PFSK-1 (cell line): ENCODE measurements at regions not wholly inside any gene's neighbourhood (a gene's known extent, or its start where the extent isn't known, plus 50 kb on each side); places are given as distances from the start of the nearest gene placed in this dataset.

Source experiments
- FOXP2 ChIP-seq: optimal IDR thresholded peaks from 2 replicates; pipeline ENCODE3; 2011; ENCODE audit warnings: borderline replicate concordance, control low read depth, inconsistent platforms; ENCODE audit not compliant: insufficient read depth; ENCODE audit errors: extremely low read length, extremely low read depth
- POLR2AphosphoS5 ChIP-seq: IDR thresholded peaks from 2 replicates; pipeline ENCODE4 v1.6.1; 2012; ENCODE audit warnings: low read depth, mild to moderate bottlenecking, control low read depth, low read length, moderate library complexity
- SIN3A ChIP-seq: IDR thresholded peaks from 2 replicates; pipeline ENCODE4 v1.6.1; 2012; ENCODE audit warnings: mild to moderate bottlenecking, low read length, moderate library complexity, borderline replicate concordance; ENCODE audit not compliant: insufficient read depth
- TAF1 ChIP-seq: IDR thresholded peaks from 2 replicates; pipeline ENCODE4 v1.6.1; 2012; ENCODE audit warnings: low read length, control low read depth, borderline replicate concordance; ENCODE audit not compliant: insufficient read depth
- TF ChIP-seq, protein P1 (sequence below), 2 experiments: IDR thresholded peaks; 2 replicates each; pipeline versions ENCODE4 v1.6.1 to v1.8.0; 2011 to 2012; ENCODE audit warnings: low read depth in 2 of 2, low read length in 2 of 2, control low read depth in 1 of 2, inconsistent platforms in 1 of 2, mild to moderate bottlenecking in 1 of 2, moderate library complexity in 1 of 2; ENCODE audit not compliant: insufficient read depth in 1 of 2

DNA sequence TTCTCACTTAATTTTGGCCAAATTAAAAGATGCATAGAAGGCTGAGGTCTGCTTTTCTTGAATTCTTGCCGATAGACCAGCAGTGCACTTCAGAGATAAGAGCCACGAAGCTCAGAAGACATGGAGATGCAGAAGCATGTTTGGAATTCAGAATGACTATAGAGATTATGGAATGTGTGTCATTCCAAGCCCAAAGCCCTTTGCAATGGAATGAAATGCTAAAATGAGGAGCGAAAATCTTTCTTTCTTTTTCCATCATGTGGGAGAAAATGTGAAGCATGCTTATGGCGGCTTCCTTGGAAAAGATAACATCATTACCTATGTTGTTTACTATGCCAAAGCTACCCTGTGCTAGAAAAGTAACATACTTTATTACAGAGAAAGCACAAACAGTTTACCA, 257.0 kb upstream of the RNF32 start:
- TF ChIP-seq TAF1 (no peak), POLR2AphosphoS5 (no peak), FOXP2 (no peak), SIN3A (no peak)
- TF ChIP-seq, protein P1, sequence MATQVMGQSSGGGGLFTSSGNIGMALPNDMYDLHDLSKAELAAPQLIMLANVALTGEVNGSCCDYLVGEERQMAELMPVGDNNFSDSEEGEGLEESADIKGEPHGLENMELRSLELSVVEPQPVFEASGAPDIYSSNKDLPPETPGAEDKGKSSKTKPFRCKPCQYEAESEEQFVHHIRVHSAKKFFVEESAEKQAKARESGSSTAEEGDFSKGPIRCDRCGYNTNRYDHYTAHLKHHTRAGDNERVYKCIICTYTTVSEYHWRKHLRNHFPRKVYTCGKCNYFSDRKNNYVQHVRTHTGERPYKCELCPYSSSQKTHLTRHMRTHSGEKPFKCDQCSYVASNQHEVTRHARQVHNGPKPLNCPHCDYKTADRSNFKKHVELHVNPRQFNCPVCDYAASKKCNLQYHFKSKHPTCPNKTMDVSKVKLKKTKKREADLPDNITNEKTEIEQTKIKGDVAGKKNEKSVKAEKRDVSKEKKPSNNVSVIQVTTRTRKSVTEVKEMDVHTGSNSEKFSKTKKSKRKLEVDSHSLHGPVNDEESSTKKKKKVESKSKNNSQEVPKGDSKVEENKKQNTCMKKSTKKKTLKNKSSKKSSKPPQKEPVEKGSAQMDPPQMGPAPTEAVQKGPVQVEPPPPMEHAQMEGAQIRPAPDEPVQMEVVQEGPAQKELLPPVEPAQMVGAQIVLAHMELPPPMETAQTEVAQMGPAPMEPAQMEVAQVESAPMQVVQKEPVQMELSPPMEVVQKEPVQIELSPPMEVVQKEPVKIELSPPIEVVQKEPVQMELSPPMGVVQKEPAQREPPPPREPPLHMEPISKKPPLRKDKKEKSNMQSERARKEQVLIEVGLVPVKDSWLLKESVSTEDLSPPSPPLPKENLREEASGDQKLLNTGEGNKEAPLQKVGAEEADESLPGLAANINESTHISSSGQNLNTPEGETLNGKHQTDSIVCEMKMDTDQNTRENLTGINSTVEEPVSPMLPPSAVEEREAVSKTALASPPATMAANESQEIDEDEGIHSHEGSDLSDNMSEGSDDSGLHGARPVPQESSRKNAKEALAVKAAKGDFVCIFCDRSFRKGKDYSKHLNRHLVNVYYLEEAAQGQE (IDR thresholded peaks at IDR 0.05; ENCODE audit: insufficient read depth in 1 of 2, low read depth in 2 of 2, low read length in 2 of 2) = no peak

DNA sequence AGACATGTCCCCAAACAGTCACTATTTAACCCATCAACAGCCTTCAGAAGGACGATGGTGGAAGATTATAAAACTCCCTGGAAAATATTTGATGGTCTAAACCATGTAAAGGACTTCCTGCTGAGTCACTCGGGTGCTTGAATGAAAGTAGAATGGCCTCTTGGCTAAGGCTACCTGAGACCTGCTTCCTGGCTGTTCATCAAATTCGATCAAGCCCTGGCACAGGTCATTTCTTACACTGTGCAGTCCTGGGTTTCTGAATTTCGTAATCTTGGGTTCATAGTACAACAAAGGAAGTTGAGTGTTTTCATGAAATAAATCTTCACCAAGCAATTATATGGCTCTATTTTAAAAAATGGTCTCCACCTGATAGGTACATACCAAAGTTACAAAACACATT, 260.3 kb upstream of the RNF32 start:
- no peak for TF ChIP-seq FOXP2
- no peak for TF ChIP-seq SIN3A
- no peak for TF ChIP-seq POLR2AphosphoS5
- TF ChIP-seq, protein P1 (IDR thresholded peaks at IDR 0.05; ENCODE audit: insufficient read depth in 1 of 2, low read depth in 2 of 2, low read length in 2 of 2) = no peak
- TF ChIP-seq TAF1 = no peak

GRCh38 chr7:156379324-156380070, 261.1 kb upstream of the RNF32 start:
- TF ChIP-seq POLR2AphosphoS5 (no peak), FOXP2 (no peak), TAF1 (no peak)
- TF ChIP-seq, protein P1 (IDR thresholded peaks at IDR 0.05; ENCODE audit: insufficient read depth in 1 of 2, low read depth in 2 of 2, low read length in 2 of 2) = no peak

- no peak for TF ChIP-seq SIN3A
- TF ChIP-seq FOXP2 = no peak
- TF ChIP-seq TAF1 = no peak
- no peak for TF ChIP-seq POLR2AphosphoS5
- TF ChIP-seq, protein P1 (IDR thresholded peaks at IDR 0.05; ENCODE audit: insufficient read depth in 1 of 2, low read depth in 2 of 2, low read length in 2 of 2) = no peak
Observed at GRCh38 chr7:156378806-156379205, 261.8 kb upstream of the RNF32 start.
